ENCODE measurements at regions not wholly inside any gene's neighbourhood (a gene's known extent, or its start where the extent isn't known, plus 50 kb on each side); places are given as distances from the start of the nearest gene placed in this dataset.
A peak's percentile ranks its signal among the peaks of the same experiment; 100 is the strongest.

- ChIA-PET CTCF (ENCODE audit: unreplicated experiment) (no interaction called here), POLR2A (no interaction called here)
- intact Hi-C loops (cut with micrococcal nuclease; ENCODE audit: unreplicated experiment) = no loop called here
- no peak overlapping the region for H2AFZ ChIP-seq (ENCODE audit: low read length)
- no peak overlapping the region for H3K27ac ChIP-seq (ENCODE audit: low read depth, low read length, poor library complexity, severe bottlenecking)
- H3K4me1 ChIP-seq (ENCODE audit: insufficient read depth, low read length, poor library complexity, severe bottlenecking) = peaks cover 14% of the 10 kb centered on the region
- no peak overlapping the region for H3K4me2 ChIP-seq (ENCODE audit: low read length)
- no peaks in the 10 kb centered on the region for H4K20me1 ChIP-seq (ENCODE audit: insufficient read depth, low read length)
- no peaks in the 10 kb centered on the region for H3K9me3 ChIP-seq (ENCODE audit: low read length)
- no peaks in the 10 kb centered on the region for H3K9me2 ChIP-seq (ENCODE audit: insufficient read depth, low read length)
- no peaks in the 10 kb centered on the region for H3K79me2 ChIP-seq (ENCODE audit: insufficient read depth, low read depth, low read length)
- no peaks in the 10 kb centered on the region for H3K36me3 ChIP-seq (ENCODE audit: insufficient read depth, low read length)
- TF ChIP-seq, protein P1, sequence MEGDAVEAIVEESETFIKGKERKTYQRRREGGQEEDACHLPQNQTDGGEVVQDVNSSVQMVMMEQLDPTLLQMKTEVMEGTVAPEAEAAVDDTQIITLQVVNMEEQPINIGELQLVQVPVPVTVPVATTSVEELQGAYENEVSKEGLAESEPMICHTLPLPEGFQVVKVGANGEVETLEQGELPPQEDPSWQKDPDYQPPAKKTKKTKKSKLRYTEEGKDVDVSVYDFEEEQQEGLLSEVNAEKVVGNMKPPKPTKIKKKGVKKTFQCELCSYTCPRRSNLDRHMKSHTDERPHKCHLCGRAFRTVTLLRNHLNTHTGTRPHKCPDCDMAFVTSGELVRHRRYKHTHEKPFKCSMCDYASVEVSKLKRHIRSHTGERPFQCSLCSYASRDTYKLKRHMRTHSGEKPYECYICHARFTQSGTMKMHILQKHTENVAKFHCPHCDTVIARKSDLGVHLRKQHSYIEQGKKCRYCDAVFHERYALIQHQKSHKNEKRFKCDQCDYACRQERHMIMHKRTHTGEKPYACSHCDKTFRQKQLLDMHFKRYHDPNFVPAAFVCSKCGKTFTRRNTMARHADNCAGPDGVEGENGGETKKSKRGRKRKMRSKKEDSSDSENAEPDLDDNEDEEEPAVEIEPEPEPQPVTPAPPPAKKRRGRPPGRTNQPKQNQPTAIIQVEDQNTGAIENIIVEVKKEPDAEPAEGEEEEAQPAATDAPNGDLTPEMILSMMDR (conservative IDR thresholded peaks at IDR 0.05; ENCODE audit: low read length) = no peak
- no peak for TF ChIP-seq EZH2phosphoT487 (IDR thresholded peaks at IDR 0.05; ENCODE audit: borderline replicate concordance, low read depth, low read length)
- no peak overlapping the region for H3K4me3 ChIP-seq (ENCODE audit: low read depth, low read length, poor library complexity, severe bottlenecking)
- BruUV-seq (replicated peaks) = no TSS peak
- no peak for DNase-seq (ENCODE audit: low spot score)
These were observed 358.2 kb upstream of the MYT1L start for GRCh38 chr2:2689306-2689705.

DNA sequence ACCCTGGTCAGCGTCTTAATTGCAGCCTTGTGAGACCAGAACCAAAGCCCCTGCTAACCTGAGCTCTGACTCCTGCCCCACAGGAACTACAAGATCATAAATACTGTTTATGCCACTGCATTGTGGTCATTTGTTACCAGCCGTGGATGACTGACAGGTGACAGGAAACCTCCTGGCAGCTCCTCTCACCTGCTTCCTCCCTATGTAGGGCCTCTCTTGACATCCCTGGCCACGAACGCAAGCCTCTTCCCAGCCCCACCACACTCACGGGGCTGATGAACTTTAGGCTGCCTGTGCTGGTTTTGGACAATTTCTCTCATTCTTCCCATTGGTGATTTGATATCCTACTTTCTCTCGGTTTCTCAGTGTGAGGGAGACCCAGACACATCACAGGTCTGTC is 357.2 kb upstream of the MYT1L start:
- Histone ChIP-seq H3K79me2 (ENCODE audit: insufficient read depth, low read depth, low read length) (no peaks in the 10 kb centered on the region), H3K4me1 (ENCODE audit: insufficient read depth, low read length, poor library complexity, severe bottlenecking) (peaks cover 14% of the 10 kb centered on the region), H3K4me2 (ENCODE audit: low read length) (no peak overlapping the region), H3K9me2 (ENCODE audit: insufficient read depth, low read length) (no peaks in the 10 kb centered on the region), H4K20me1 (ENCODE audit: insufficient read depth, low read length) (no peaks in the 10 kb centered on the region), H2AFZ (ENCODE audit: low read length) (no peak overlapping the region), H3K9me3 (ENCODE audit: low read length) (no peaks in the 10 kb centered on the region), H3K27ac (ENCODE audit: low read depth, low read length, poor library complexity, severe bottlenecking) (no peak overlapping the region), H3K4me3 (ENCODE audit: low read depth, low read length, poor library complexity, severe bottlenecking) (no peak overlapping the region), H3K36me3 (ENCODE audit: insufficient read depth, low read length) (no peaks in the 10 kb centered on the region)
- BruUV-seq (replicated peaks) = no TSS peak
- TF ChIP-seq EZH2phosphoT487 (IDR thresholded peaks at IDR 0.05; ENCODE audit: borderline replicate concordance, low read depth, low read length) = no peak
- TF ChIP-seq, protein P1 (conservative IDR thresholded peaks at IDR 0.05; ENCODE audit: low read length) = no peak
- CTCF ChIA-PET (ENCODE audit: unreplicated experiment) = no interaction called here
- peak; percentile 28 for DNase-seq (ENCODE audit: low spot score)
- POLR2A ChIA-PET = interaction anchor here (1.2 kb wide), 1 partner anchor 10 kb away, joined by 3 read pairs; no protein-coding TSS in a partner anchor
- intact Hi-C loops (cut with micrococcal nuclease; ENCODE audit: unreplicated experiment) = no loop called here

GRCh38 chr2:2687745-2688144 is 356.7 kb upstream of the MYT1L start:
- peaks cover 14% of the 10 kb centered on the region for H3K4me1 ChIP-seq (ENCODE audit: insufficient read depth, low read length, poor library complexity, severe bottlenecking)

More at GRCh38 chr2:2687745-2688144, 356.7 kb upstream of the MYT1L start:
- Histone ChIP-seq H3K4me3 (ENCODE audit: low read depth, low read length, poor library complexity, severe bottlenecking) (no peak overlapping the region), H3K27ac (ENCODE audit: low read depth, low read length, poor library complexity, severe bottlenecking) (no peak overlapping the region), H3K79me2 (ENCODE audit: insufficient read depth, low read depth, low read length) (no peaks in the 10 kb centered on the region), H3K9me2 (ENCODE audit: insufficient read depth, low read length) (no peaks in the 10 kb centered on the region), H2AFZ (ENCODE audit: low read length) (no peak overlapping the region), H3K9me3 (ENCODE audit: low read length) (no peaks in the 10 kb centered on the region), H4K20me1 (ENCODE audit: insufficient read depth, low read length) (no peaks in the 10 kb centered on the region), H3K36me3 (ENCODE audit: insufficient read depth, low read length) (no peaks in the 10 kb centered on the region), H3K4me2 (ENCODE audit: low read length) (no peak overlapping the region)
- intact Hi-C loops (cut with micrococcal nuclease; ENCODE audit: unreplicated experiment) = no loop called here
- no peak for DNase-seq (ENCODE audit: low spot score)
- no TSS peak for BruUV-seq (replicated peaks)
- ChIA-PET POLR2A (interaction anchor here (0.7 to 1.2 kb wide), 2 partner anchors 9 kb away, joined by 3 read pairs; no protein-coding TSS in a partner anchor), CTCF (ENCODE audit: unreplicated experiment) (no interaction called here)
- no peak for TF ChIP-seq EZH2phosphoT487 (IDR thresholded peaks at IDR 0.05; ENCODE audit: borderline replicate concordance, low read depth, low read length)
- TF ChIP-seq, protein P1 (conservative IDR thresholded peaks at IDR 0.05; ENCODE audit: low read length) = no peak
